Mesothelial cell of epicardium (in vitro differentiated cells): ENCODE measurements at regions not wholly inside any gene's neighbourhood (a gene's known extent, or its start where the extent isn't known, plus 50 kb on each side); places are given as distances from the start of the nearest gene placed in this dataset.

ENCODE experiments used
- DNase-seq, 2 experiments: peaks; one replicate each; pipeline ENCODE4 v3.0.0; 2021; ENCODE audit warnings: low spot score in 2 of 2; ENCODE audit not compliant: unreplicated experiment in 2 of 2
- H3K27ac Mint-ChIP-seq: 2 replicates; pipeline ENCODE4 v1.8.0; 2021; ENCODE audit warnings: mixed read lengths
- H3K27me3 Mint-ChIP-seq: 2 replicates; pipeline ENCODE4 v1.8.0; 2021; ENCODE audit warnings: low read depth, mixed read lengths
- H3K36me3 Mint-ChIP-seq: 2 replicates; pipeline ENCODE4 v1.8.0; 2021; ENCODE audit warnings: mixed read lengths
- H3K4me1 Mint-ChIP-seq: 2 replicates; pipeline ENCODE4 v1.8.0; 2021; ENCODE audit warnings: mixed read lengths
- H3K4me3 Mint-ChIP-seq: 2 replicates; pipeline ENCODE4 v1.8.0; 2021; ENCODE audit warnings: mild to moderate bottlenecking, moderate library complexity, mixed read lengths
- H3K9me3 Mint-ChIP-seq: 2 replicates; pipeline ENCODE4 v1.8.0; 2021; ENCODE audit warnings: mixed read lengths
- CTCF ChIP-seq: fragments of 200-600 bp; sonication (generic); IDR thresholded peaks from one replicate; pipeline ENCODE4 v1.5.0; 2021; ENCODE audit warnings: antibody characterized with exemption; ENCODE audit not compliant: unreplicated experiment

GRCh38 chr15:69815793-69816192 lies 281.9 kb downstream of the TLE3 start:
- H3K4me1 Mint-ChIP-seq = peaks cover 7% of the 10 kb centered on the region
- no peak overlapping the region for H3K27ac Mint-ChIP-seq

DNA sequence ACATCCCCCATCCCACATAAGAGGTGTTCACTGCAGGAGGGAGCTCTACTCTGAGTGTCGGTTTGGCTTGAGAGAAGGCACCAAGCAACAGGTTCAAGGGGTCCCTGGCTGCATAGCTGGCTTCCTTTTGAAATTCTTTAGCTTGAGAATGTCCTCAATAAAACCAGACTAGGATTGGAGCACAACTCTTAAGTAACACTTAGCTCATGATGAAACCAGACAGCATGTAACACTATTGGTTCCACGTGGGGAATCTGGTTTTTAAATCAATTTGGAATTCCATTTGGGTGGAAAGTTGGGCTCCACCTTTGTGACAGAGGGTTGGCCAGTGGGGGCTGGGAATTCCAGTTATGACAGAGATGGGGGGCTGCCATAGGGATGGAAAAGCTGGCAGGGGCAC lies 281.2 kb downstream of the TLE3 start:
- TF ChIP-seq CTCF = no peak
- Mint-ChIP-seq H3K4me1 (peaks cover 3% of the 10 kb centered on the region), H3K36me3 (no peaks in the 10 kb centered on the region), H3K4me3 (no peak overlapping the region), H3K9me3 (no peaks in the 10 kb centered on the region), H3K27me3 (peaks cover 15% of the 10 kb centered on the region), H3K27ac (no peak overlapping the region)
- no peak for DNase-seq

More at GRCh38 chr15:69815793-69816192, 281.9 kb downstream of the TLE3 start:
- no peak for TF ChIP-seq CTCF
- DNase-seq = no peak
- Mint-ChIP-seq H3K9me3 (no peaks in the 10 kb centered on the region), H3K4me3 (no peak overlapping the region), H3K27me3 (peaks cover 15% of the 10 kb centered on the region), H3K36me3 (no peaks in the 10 kb centered on the region)

DNA sequence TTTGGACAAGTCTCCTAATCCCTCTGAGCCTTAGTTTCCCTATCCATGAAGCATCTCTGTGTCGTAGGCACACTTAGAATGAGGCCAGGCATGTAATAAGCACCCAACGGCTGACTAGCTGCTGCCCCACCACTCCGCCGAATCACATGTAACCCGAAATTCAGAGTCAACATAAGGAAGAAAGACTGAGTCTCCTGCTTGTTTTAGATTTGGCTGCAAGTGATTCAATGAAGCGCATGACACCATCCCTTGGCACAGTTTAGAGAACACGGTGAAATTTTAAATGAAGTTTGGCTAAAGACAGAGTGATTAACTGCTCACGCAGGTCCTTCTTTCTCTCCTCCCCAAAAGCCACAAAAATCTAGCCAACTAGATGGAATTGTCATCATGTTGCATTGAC lies 279.2 kb downstream of the TLE3 start:
- DNase-seq = no peak
- H3K4me3 Mint-ChIP-seq = no peak overlapping the region
- H3K4me1 Mint-ChIP-seq = peaks cover 3% of the 10 kb centered on the region
- no peak overlapping the region for H3K27ac Mint-ChIP-seq
- TF ChIP-seq CTCF = no peak
- H3K36me3 Mint-ChIP-seq = no peaks in the 10 kb centered on the region
- H3K9me3 Mint-ChIP-seq = no peaks in the 10 kb centered on the region
- H3K27me3 Mint-ChIP-seq = peaks cover 19% of the 10 kb centered on the region

DNA sequence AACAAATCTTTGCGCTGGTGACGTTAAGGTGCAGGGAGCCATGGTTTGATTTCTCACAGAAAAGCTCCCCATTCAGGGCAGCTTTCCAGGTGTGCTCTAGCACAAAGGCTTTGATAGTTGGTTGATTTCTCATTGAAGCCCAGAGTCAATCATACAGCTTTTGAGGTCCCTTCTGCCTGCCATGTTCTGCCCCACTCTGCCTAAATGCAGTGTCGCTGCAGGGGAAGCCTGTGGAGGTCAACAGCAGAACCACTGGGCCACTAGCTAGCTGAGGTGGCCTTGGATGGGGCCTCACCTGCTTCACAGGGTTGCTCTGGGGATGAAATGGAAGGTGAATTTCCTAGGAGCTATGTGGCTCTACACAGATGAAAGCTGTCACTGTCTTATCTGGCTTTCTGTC lies 278.3 kb downstream of the TLE3 start:
- H3K36me3 Mint-ChIP-seq = no peaks in the 10 kb centered on the region
- no peaks in the 10 kb centered on the region for H3K9me3 Mint-ChIP-seq
- DNase-seq = no peak
- no peak overlapping the region for H3K27ac Mint-ChIP-seq
- H3K4me3 Mint-ChIP-seq = no peak overlapping the region
- TF ChIP-seq CTCF = no peak
- H3K4me1 Mint-ChIP-seq = peaks cover 3% of the 10 kb centered on the region
- H3K27me3 Mint-ChIP-seq = peaks cover 20% of the 10 kb centered on the region

- no peak overlapping the region for H3K4me3 Mint-ChIP-seq
- H3K4me1 Mint-ChIP-seq = peaks cover 2% of the 10 kb centered on the region
- no peak for DNase-seq
- peaks cover 20% of the 10 kb centered on the region for H3K27me3 Mint-ChIP-seq
- H3K27ac Mint-ChIP-seq = no peak overlapping the region
- no peaks in the 10 kb centered on the region for H3K9me3 Mint-ChIP-seq
- no peak for TF ChIP-seq CTCF
- H3K36me3 Mint-ChIP-seq = no peaks in the 10 kb centered on the region
These were observed 276.9 kb downstream of the TLE3 start for GRCh38 chr15:69820819-69821218.
